IPS DF 19.7 (cell line): ENCODE measurements at regions not wholly inside any gene's neighbourhood (a gene's known extent, or its start where the extent isn't known, plus 50 kb on each side); places are given as distances from the start of the nearest gene placed in this dataset.
"Not testable (repeated sequence)": the region's sequence is repeated elsewhere in the genome, so short reads cannot be mapped to it uniquely, and the experiment has no call there.

ENCODE experiments used
- DNase-seq: peaks from one replicate; pipeline ENCODE4 v3.0.0-alpha.2; 2013; ENCODE audit warnings: low read depth, low spot score

- no peak for DNase-seq
Observed at GRCh38 chr18:1480309-1480708, 575.6 kb downstream of the ADCYAP1 start.

GRCh38 chr18:1481577-1481976, 576.9 kb downstream of the ADCYAP1 start:
- no peak for DNase-seq

- DNase-seq, result no peak
Observed at GRCh38 chr18:1483385-1483784, 578.7 kb downstream of the ADCYAP1 start.

- no peak for DNase-seq
Observed at GRCh38 chr18:1487457-1487856, 582.8 kb downstream of the ADCYAP1 start.

GRCh38 chr18:1488394-1488793, 583.7 kb downstream of the ADCYAP1 start:
- no peak for DNase-seq

GRCh38 chr18:1488957-1489356, 584.3 kb downstream of the ADCYAP1 start:
- no peak for DNase-seq

- no peak for DNase-seq
Observed at GRCh38 chr18:1495387-1495786, 590.7 kb downstream of the ADCYAP1 start.

GRCh38 chr18:1496096-1496495, 591.4 kb downstream of the ADCYAP1 start:
- no peak for DNase-seq

- DNase-seq, result no peak
Observed at GRCh38 chr18:1498216-1498615, 593.5 kb downstream of the ADCYAP1 start.

- no peak for DNase-seq
Observed at GRCh38 chr18:1499265-1499664, 594.6 kb downstream of the ADCYAP1 start.

GRCh38 chr18:1503847-1504246, 599.2 kb downstream of the ADCYAP1 start:
- no peak for DNase-seq

- DNase-seq, result no peak
Observed at GRCh38 chr18:1505856-1506255, 601.2 kb downstream of the ADCYAP1 start.

- no peak for DNase-seq
Observed at GRCh38 chr18:1510542-1511179, 606.0 kb downstream of the ADCYAP1 start.

- DNase-seq, result no peak
Observed at GRCh38 chr18:1511619-1512311, 607.1 kb downstream of the ADCYAP1 start.

GRCh38 chr18:1513519-1513918, 608.8 kb downstream of the ADCYAP1 start:
- no peak for DNase-seq

GRCh38 chr18:1521588-1522248, 617.0 kb downstream of the ADCYAP1 start:
- DNase-seq, result not testable (repeated sequence)

GRCh38 chr18:1522249-1522615, 617.6 kb downstream of the ADCYAP1 start:
- DNase-seq, result no peak

GRCh38 chr18:1526991-1527390, 622.3 kb downstream of the ADCYAP1 start:
- DNase-seq, result no peak

- DNase-seq, result no peak
Observed at GRCh38 chr18:1527805-1528204, 623.1 kb downstream of the ADCYAP1 start.

GRCh38 chr18:1528447-1528846, 623.8 kb downstream of the ADCYAP1 start:
- DNase-seq, result no peak

GRCh38 chr18:1528964-1529509, 624.4 kb downstream of the ADCYAP1 start:
- no peak for DNase-seq

GRCh38 chr18:1530650-1531049, 626.0 kb downstream of the ADCYAP1 start:
- DNase-seq, result no peak

GRCh38 chr18:1539276-1539675, 634.6 kb downstream of the ADCYAP1 start:
- DNase-seq, result no peak
